Activated gamma-delta T cell treated with Interleukin-2 at 50 U/mL for 16 hours (primary cell): ENCODE measurements at regions not wholly inside any gene's neighbourhood (a gene's known extent, or its start where the extent isn't known, plus 50 kb on each side); places are given as distances from the start of the nearest gene placed in this dataset.

ENCODE experiments used
- DNase-seq: peaks from one replicate; pipeline ENCODE4 v3.0.0-alpha.2; 2020

DNA sequence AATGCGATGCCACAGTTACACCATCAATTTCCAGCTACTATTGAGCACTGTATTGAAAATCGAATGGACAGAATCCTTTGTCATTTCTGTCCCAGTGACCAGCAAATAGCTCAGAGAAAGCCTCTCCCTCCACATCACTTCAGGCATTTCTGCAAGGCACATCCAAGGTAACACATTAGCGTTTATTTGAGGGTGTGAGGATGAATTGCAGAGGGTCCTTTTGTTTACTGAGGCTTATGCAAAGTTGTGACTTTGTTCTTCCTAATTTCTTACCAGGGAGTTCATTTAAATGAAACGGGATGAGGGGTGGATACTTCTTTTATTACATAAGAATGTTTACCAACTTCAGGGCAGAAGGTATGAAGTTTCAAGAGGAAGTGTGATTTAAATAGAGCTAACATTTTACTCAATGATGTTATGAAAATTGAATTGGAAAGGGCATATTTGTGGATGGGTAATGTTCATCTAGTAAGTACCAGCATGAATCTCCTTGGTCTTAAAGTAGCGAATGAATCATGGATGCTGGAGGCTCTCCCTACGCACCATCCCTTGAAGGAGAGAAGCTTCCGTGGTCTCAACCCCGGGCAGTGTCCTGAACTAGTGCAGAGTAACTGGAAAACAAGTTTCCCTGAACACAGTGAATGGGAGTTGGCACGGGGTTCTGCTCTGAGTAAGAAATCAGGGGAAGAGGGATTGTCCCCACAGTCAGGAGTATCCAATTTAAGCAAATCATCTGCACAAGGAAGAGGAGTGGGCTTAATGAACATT is 756.5 kb downstream of the GALR1 start:
- DNase-seq, result no peak

DNA sequence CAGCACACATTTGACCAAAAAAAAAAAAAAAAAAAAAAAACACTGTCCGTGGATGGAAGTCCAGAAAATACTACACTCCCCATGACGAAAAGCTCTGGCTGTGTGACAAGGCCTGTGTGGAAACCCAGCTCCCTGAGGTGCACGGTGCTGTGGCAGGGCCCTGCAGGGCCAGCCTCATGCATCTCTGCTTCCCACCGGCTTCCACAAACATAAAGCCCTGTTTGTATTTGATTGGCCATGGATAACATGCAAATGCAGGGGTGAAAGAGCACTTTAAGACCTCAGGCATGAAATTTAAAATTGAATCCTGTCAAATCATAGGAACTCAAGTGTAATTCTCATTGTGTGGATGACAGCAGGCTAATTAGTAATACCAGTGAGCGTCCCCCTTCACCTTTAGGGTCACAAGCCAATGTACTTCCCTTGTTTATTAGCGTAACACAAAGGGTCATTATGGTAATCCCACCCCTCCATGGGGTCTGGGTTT is 757.2 kb downstream of the GALR1 start:
- DNase-seq, result no peak

GRCh38 chr18:78010363-78010762 is 760.7 kb downstream of the GALR1 start:
- DNase-seq, result no peak

- DNase-seq, result no peak
Measured at GRCh38 chr18:78017869-78018268, 768.2 kb downstream of the GALR1 start.

GRCh38 chr18:78021196-78021595 is 771.5 kb downstream of the GALR1 start:
- DNase-seq, result no peak

- DNase-seq, result no peak
Measured at GRCh38 chr18:78031589-78031988, 781.9 kb downstream of the GALR1 start.

DNA sequence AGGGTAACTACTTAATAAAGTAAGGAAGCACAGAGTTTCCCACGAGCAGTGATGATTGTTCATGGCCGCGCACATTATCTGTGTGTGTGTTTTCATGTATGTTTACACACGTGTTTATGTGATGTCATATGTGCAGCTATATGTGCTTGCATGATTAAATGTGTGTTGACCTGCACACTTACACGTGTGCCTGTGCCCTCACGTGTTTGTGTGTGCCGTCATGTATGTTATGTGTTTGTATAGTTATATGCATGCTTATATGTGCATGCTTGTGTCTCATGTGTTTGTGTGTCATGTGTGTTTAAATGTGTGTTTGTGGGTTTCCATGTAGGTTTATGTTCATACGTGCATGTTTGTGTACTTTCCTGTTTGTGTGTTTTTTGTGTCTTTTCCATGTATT is 782.3 kb downstream of the GALR1 start:
- DNase-seq, result no peak

DNA sequence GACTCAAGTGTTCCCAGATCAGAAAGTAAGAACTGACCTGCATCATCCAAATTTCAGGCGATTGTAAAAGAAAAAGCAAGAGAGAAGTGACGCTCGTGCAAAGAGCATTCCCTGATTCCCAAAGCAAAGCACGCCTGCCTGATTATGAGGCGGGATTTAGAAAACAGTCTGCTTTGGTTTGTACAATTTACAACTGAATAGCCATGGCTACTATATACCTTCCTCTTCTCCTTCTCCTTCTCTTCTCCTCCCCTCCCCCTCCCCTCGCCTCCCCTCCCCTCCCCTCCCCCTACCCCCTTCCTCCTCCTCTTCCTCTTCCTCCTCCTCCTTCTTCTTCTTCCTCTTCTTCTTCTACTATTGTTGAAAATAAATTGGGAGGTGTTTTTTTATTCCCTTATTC is 782.9 kb downstream of the GALR1 start:
- DNase-seq, result no peak

DNA sequence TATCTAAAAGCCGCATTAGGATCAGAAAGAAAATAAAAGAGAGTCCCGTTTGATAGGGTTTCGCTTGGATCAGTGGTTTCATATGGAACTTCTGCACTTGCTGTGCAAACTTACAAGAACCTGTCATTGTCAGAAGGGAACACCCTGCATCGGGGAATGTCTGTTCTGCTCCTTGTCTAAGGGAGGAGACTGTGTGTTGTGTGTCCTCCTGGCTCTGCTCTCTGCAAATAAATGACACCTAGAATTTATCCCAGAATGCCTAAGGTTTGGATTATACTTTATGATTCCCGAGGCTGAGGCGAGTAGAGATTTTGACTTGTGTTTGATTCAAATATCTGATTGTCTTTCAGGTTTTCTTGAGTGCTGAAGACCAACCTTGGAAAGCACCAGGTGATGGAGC is 785.1 kb downstream of the GALR1 start:
- no peak for DNase-seq

DNA sequence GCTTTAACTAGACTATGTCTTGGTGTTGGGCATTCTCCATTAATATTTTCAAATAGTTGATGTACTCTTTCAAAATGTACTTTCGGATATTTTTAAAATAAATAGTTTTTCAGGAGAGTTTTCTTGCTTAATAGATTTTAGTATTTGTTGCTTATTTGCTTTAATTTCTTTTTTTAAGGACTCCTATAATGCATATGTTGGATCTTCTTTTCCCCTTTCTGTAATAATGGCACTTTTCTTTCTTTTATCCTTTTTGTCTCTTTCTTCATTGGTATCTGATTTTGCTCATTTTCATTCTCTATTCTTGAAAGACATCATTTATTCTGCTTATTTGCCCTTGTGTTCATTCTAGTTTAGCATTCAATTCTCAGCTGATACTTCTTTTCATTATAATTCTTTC is 791.6 kb downstream of the GALR1 start:
- no peak for DNase-seq

GRCh38 chr18:78046631-78047030 is 797.0 kb downstream of the GALR1 start:
- no peak for DNase-seq

GRCh38 chr18:78049281-78049680 is 799.6 kb downstream of the GALR1 start:
- DNase-seq, result no peak

DNA sequence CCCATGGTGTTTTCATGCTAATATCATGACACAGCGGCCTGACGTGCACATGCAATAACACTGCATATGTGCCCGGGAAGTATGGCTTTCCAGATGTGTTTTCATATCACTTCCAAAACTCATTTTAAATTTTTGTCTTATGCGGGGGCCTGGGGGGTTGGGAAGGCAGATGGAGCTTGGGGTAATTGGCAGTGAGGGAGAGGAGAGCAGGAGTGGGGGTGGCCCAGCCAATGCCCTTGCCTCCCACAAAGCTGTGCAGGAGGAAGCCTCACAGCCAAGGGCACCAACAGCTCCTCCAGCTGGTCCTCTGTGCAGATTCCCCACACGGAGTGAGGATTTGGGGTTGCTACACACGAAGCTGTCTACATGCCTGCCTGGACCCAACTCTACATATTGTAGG is 805.2 kb downstream of the GALR1 start:
- no peak for DNase-seq

GRCh38 chr18:78056011-78056410 is 806.4 kb downstream of the GALR1 start:
- DNase-seq, result no peak

- DNase-seq, result no peak
Measured at GRCh38 chr18:78069784-78070664, 820.4 kb downstream of the GALR1 start.

DNA sequence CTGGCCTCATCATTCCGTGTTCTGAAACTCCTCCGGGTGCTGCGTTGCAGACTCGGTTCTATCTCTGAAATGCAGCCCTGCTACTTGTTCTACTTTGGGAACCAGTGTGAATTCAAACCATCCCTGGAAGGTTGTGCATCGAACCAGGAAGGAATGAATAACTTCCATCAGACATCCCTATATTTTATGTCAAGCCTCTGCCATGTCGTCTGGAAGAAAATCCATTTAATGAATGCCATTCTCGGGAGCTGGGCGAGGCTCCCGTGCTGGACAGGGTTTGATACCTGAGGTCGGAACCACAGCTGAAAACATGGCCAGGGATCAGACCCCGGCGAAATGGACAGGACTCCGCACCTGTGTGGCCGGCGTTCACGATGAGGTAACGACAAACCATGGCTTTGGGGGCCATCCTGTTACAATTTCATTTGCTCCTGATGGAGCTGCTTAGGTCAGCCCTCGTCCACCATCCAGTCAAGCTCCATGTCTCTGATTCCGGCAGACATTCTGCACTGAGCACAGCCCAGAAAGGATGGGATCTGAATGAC is 821.6 kb downstream of the GALR1 start:
- no peak for DNase-seq

GRCh38 chr18:78071776-78072175 is 822.1 kb downstream of the GALR1 start:
- no peak for DNase-seq

DNA sequence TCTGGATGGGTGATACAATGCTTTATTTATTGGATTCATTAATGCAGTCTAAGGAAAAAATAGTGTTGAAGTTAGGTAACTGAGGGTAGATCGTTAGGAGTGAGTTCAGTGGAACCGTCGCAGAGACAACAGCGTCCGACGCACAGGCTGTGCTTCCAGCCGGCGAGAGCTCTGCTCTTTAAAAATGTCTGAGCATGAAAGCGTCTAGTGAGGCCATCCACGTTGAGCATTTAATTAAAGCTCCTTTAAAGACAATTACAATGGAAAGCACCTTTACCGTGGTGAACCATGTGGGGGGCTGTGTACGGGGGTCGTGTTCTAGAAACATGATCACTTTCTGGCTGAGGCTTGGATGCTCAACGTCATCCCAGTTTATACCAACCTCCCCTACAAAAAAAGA is 822.7 kb downstream of the GALR1 start:
- DNase-seq, result no peak

DNA sequence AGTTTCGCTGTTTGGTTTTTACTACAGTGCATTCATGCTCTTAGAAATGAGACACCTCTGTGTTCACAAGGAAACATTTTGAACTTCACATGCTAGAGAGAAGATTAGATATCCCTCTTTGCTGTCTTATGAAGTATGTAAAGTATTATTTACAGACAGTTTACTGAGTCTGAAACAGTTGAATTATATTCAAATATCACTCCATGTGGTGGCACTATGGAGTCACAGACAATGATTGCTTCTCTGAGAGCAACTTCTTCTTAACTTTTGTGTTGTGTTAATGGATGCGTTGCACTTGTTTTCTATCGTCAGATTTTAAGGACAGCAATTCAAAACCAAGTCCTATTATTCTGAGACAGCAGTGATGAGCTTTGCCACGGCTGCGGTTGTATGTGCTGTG is 823.6 kb downstream of the GALR1 start:
- no peak for DNase-seq

GRCh38 chr18:78074400-78075020 is 824.9 kb downstream of the GALR1 start:
- no peak for DNase-seq

- no peak for DNase-seq
Measured at GRCh38 chr18:78080081-78080480, 830.4 kb downstream of the GALR1 start.

DNA sequence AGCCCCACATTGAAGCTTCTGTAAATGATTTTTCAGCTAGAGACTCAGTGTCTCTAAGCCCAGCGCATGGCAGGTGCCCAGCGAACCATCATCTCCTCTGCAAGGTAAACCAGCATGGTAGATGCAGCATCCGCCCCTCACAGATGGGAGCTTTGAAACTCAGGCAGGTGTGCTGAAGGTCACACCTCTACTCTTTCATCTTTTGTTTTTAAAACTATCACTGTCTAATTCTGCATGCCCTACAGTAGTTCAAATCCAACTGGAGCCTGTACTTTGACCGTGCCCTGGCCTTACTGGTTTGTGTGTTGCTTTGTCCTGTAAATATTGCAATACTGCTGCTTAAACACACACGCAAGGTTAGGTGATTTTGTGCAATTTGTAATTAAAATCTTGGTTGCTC is 831.1 kb downstream of the GALR1 start:
- DNase-seq, result no peak

DNA sequence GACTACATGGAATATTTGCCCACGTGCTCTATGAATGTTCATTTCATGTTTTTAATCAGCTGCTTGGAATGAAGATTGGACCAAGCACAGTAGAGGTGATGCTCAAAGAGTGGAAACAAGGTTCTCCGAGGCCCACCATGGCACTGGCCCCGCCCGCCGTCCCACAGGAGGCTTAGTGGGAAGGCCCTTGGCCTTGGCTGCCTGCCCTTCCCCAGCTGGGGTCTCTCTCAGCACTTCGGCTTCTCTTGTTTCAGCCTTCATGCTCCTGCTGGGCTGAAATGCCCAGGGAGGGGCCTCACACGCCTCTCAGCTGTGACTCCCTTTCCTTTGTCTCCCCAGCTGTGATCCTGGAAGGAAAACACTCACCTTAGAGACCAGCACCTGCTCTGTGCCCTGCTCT is 833.2 kb downstream of the GALR1 start:
- DNase-seq, result no peak
